B cell (primary cell): ENCODE measurements at regions not wholly inside any gene's neighbourhood (a gene's known extent, or its start where the extent isn't known, plus 50 kb on each side); places are given as distances from the start of the nearest gene placed in this dataset.

Experiments used
- ATAC-seq: fragments of 200-7000 bp; cut with Tn5 transposase; one replicate; pipeline ENCODE4 v1.10.0; 2021; ENCODE audit warnings: low read depth, mild to moderate bottlenecking, moderate number of reproducible peaks, moderate library complexity
- CTCF ChIA-PET: fragments of 350-600 bp; sonication (Branson Sonifier 250); formaldehyde crosslinking; loops from one replicate; lab custom pipeline; 2021; ENCODE audit warnings: antibody characterized with exemption, inconsistent platforms; lab: Charles Lee
- POLR2A ChIA-PET: fragments of 350-600 bp; sonication (Branson Sonifier 250); formaldehyde crosslinking; loops from one replicate; lab custom pipeline; 2021; ENCODE audit warnings: antibody characterized with exemption; lab: Charles Lee
- DNase-seq: peaks from one replicate; pipeline ENCODE4 v3.0.0; 2013
- H2AFZ ChIP-seq: 2 replicates; pipeline ENCODE4 v1.6.1; 2012; ENCODE audit warnings: mild to moderate bottlenecking, low read depth, low read length; ENCODE audit not compliant: insufficient read depth, poor library complexity, severe bottlenecking
- H3K27ac ChIP-seq, 2 donors: 1 replicate in 1 of 2; 2 replicates in 1 of 2; pipeline ENCODE4 v1.5.1; 2012 to 2013; ENCODE audit warnings: low read length in 2 of 2, mild to moderate bottlenecking in 2 of 2, moderate library complexity in 1 of 2
- H3K27me3 ChIP-seq, 4 experiments: fragments of 200-600 bp in 1 of 4; sonication (generic) in 1 of 4; replicated peaks in 1 of 4; 1 replicate in 2 of 4; 2 replicates in 2 of 4; pipeline versions ENCODE4 v1.6.1 to v1.7.0; 2013 to 2016; ENCODE audit warnings: low read length in 3 of 4, mild to moderate bottlenecking in 2 of 4, mixed read lengths in 1 of 4, moderate library complexity in 1 of 4; ENCODE audit not compliant: insufficient read depth in 4 of 4, control insufficient read depth in 3 of 4; ENCODE audit errors: control extremely low read depth in 1 of 4
- H3K36me3 ChIP-seq, 2 experiments: replicated peaks in 1 of 2; 1 replicate in 1 of 2; 2 replicates in 1 of 2; pipeline versions ENCODE4 v1.6.1 to v1.7.1; 2013; ENCODE audit warnings: low read length in 1 of 2; ENCODE audit not compliant: insufficient read depth in 2 of 2, control insufficient read depth in 1 of 2; ENCODE audit errors: control extremely low read depth in 1 of 2, extremely low read depth in 1 of 2
- H3K4me1 ChIP-seq, 2 donors: fragments of 200-600 bp in 1 of 2; sonication (generic) in 1 of 2; 1 replicate in 1 of 2; 2 replicates in 1 of 2; pipeline versions ENCODE4 v1.5.1 to v1.6.1; 2013 to 2017; ENCODE audit warnings: low read length in 2 of 2; ENCODE audit not compliant: control insufficient read depth in 2 of 2, insufficient read depth in 2 of 2
- H3K4me2 ChIP-seq: replicated peaks from 2 replicates; pipeline ENCODE3; 2012; ENCODE audit warnings: mild to moderate bottlenecking, low read depth, low read length; ENCODE audit not compliant: poor library complexity, severe bottlenecking
- H3K4me3 ChIP-seq, 5 experiments: fragments of 200-600 bp in 1 of 5; sonication (generic) in 1 of 5; 1 replicate in 3 of 5; 2 replicates in 2 of 5; pipeline versions ENCODE4 v1.5.1 to v1.7.0; 2011 to 2016; ENCODE audit warnings: low read length in 4 of 5, mild to moderate bottlenecking in 4 of 5, low read depth in 2 of 5, control low read depth in 1 of 5, moderate library complexity in 1 of 5; ENCODE audit not compliant: insufficient read depth in 1 of 5; ENCODE audit errors: control extremely low read depth in 1 of 5, extremely low read depth in 1 of 5
- H3K79me2 ChIP-seq: fragments of 200-600 bp; sonication (generic); one replicate; pipeline ENCODE4 v1.6.0; 2016; ENCODE audit warnings: low read length; ENCODE audit not compliant: control insufficient read depth, insufficient read depth
- H3K9ac ChIP-seq: fragments of 200-600 bp; sonication (generic); 2 replicates; pipeline ENCODE4 v1.6.1; 2017; ENCODE audit warnings: mild to moderate bottlenecking, low read length, moderate library complexity
- H3K9me3 ChIP-seq, 3 donors: one replicate each; pipeline versions ENCODE4 v1.6.1 to v1.7.1; 2013; ENCODE audit warnings: low read length in 2 of 3; ENCODE audit not compliant: control insufficient read depth in 2 of 3, insufficient read depth in 1 of 3; ENCODE audit errors: control extremely low read depth in 1 of 3
- H4K20me1 ChIP-seq: 2 replicates; pipeline ENCODE4 v1.6.0; 2012; ENCODE audit warnings: mild to moderate bottlenecking, low read length; ENCODE audit not compliant: insufficient read depth, control insufficient read depth, poor library complexity, severe bottlenecking
- H3K27ac Mint-ChIP-seq: one replicate; pipeline ENCODE4 v1.8.0; 2021; ENCODE audit warnings: mixed read lengths
- H3K27me3 Mint-ChIP-seq: one replicate; pipeline ENCODE4 v1.8.0; 2021; ENCODE audit warnings: mixed read lengths
- H3K4me1 Mint-ChIP-seq: one replicate; pipeline ENCODE4 v1.8.0; 2021; ENCODE audit warnings: mixed read lengths
- H3K4me3 Mint-ChIP-seq: one replicate; pipeline ENCODE4 v1.8.0; 2021; ENCODE audit warnings: mixed read lengths
- H3K9me3 Mint-ChIP-seq: one replicate; pipeline ENCODE4 v1.8.0; 2022; ENCODE audit warnings: mixed read lengths; ENCODE audit not compliant: insufficient read depth
- EZH2 ChIP-seq: IDR thresholded peaks from 2 replicates; pipeline ENCODE4 v1.6.1; 2012; ENCODE audit warnings: borderline replicate concordance, low read depth, mild to moderate bottlenecking, moderate library complexity, low read length; ENCODE audit not compliant: insufficient read depth, poor library complexity, severe bottlenecking
- WGBS: methylation state at CpG from one replicate; pipeline ENCODE4 v1.1.5; 2013; ENCODE audit warnings: missing lambda C conversion rate; ENCODE audit not compliant: insufficient coverage; 5-methylcytosine and 5-hydroxymethylcytosine counted together
- intact Hi-C: fragments of 100-400 bp; cut with micrococcal nuclease; formaldehyde crosslinking; loops from one replicate; pipeline ENCODE4 v1.10.0; 2022
- TF ChIP-seq, protein P1 (sequence below): fragments of 200-600 bp; IDR thresholded peaks from one replicate; pipeline ENCODE4 v1.8.0; 2022; ENCODE audit warnings: antibody characterized with exemption, mild to moderate bottlenecking

DNA sequence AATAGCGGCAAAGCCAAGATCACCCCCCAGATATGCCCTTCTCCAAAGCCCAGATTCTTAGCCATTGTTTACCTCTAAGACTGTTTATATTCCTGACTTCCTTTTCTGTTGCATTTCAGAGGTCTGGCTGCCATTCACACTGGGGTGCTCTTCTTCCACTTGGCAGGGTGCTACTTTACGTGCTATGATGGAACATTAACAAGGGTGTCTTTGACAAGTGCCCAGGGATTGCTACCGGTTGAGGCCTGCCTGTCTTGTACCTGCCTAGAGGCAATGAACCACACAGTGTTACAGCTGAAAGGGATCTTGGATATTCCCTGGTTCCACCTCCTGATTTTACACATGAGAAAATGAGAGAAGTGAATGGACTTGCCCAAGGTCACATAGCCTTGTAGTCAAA, 352.1 kb upstream of the KIF2A start:
- intact Hi-C loops = no loop called here
- CTCF ChIA-PET = no interaction called here
- Histone ChIP-seq H3K9ac (no peak overlapping the region), H2AFZ (no peak overlapping the region), H3K27ac (no peak overlapping the region), H3K4me2 (no peak overlapping the region), H3K79me2 (no peaks in the 10 kb centered on the region), H3K9me3 (no peaks in the 10 kb centered on the region), H3K4me1 (no peaks in the 10 kb centered on the region), H4K20me1 (no peaks in the 10 kb centered on the region), H3K36me3 (no peaks in the 10 kb centered on the region), H3K4me3 (no peak overlapping the region), H3K27me3 (no peaks in the 10 kb centered on the region)
- DNase-seq (no peak), ATAC-seq (no peak)
- Mint-ChIP-seq H3K27ac (no peak overlapping the region), H3K4me1 (no peaks in the 10 kb centered on the region), H3K27me3 (peaks cover 4% of the 10 kb centered on the region), H3K4me3 (no peak overlapping the region), H3K9me3 (no peaks in the 10 kb centered on the region)
- WGBS = 100% methylated on average over 2 of the region's 3 CpGs
- TF ChIP-seq, protein P1, sequence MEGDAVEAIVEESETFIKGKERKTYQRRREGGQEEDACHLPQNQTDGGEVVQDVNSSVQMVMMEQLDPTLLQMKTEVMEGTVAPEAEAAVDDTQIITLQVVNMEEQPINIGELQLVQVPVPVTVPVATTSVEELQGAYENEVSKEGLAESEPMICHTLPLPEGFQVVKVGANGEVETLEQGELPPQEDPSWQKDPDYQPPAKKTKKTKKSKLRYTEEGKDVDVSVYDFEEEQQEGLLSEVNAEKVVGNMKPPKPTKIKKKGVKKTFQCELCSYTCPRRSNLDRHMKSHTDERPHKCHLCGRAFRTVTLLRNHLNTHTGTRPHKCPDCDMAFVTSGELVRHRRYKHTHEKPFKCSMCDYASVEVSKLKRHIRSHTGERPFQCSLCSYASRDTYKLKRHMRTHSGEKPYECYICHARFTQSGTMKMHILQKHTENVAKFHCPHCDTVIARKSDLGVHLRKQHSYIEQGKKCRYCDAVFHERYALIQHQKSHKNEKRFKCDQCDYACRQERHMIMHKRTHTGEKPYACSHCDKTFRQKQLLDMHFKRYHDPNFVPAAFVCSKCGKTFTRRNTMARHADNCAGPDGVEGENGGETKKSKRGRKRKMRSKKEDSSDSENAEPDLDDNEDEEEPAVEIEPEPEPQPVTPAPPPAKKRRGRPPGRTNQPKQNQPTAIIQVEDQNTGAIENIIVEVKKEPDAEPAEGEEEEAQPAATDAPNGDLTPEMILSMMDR = no peak
- no peak for TF ChIP-seq EZH2
- POLR2A ChIA-PET = no interaction called here

DNA sequence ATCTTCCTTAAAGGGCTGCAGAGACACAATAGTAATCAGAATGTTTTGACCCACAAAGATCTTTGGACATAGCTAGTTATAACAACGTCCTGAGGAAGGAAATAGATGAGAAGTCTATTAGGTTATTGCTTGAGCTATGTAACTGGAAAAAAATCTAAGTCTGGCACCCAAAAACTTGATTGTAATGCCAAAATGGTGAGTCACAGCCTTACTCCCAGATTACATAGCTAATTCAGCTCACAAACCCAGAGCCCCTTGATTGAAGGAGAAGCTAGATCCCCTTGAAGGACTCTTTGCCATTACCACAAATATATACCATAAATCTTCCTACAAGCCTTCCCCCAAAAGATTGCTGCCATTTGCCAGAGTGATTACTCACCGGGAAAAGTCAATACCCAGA, 341.8 kb upstream of the KIF2A start:
- no peak overlapping the region for H3K4me3 Mint-ChIP-seq
- no peaks in the 10 kb centered on the region for H3K36me3 ChIP-seq
- no peak overlapping the region for H3K4me3 ChIP-seq
- TF ChIP-seq, protein P1 = no peak
- TF ChIP-seq EZH2 = no peak
- ChIA-PET CTCF (no interaction called here), POLR2A (no interaction called here)
- H3K4me2 ChIP-seq = no peak overlapping the region
- intact Hi-C loops = no loop called here
- no peak overlapping the region for H3K27ac ChIP-seq
- 67% methylated on average over 1 of the region's 2 CpGs for WGBS
- no peaks in the 10 kb centered on the region for H3K9me3 Mint-ChIP-seq
- no peaks in the 10 kb centered on the region for H4K20me1 ChIP-seq
- no peak for ATAC-seq
- no peaks in the 10 kb centered on the region for H3K79me2 ChIP-seq
- H3K4me1 ChIP-seq = no peaks in the 10 kb centered on the region
- H3K27me3 Mint-ChIP-seq = no peaks in the 10 kb centered on the region
- no peak for DNase-seq
- H3K9me3 ChIP-seq = no peaks in the 10 kb centered on the region
- H3K4me1 Mint-ChIP-seq = no peaks in the 10 kb centered on the region
- H3K27me3 ChIP-seq = no peaks in the 10 kb centered on the region
- H3K27ac Mint-ChIP-seq = no peak overlapping the region
- no peak overlapping the region for H2AFZ ChIP-seq
- H3K9ac ChIP-seq = no peak overlapping the region
